H9 (cell line): ENCODE measurements at regions not wholly inside any gene's neighbourhood (a gene's known extent, or its start where the extent isn't known, plus 50 kb on each side); places are given as distances from the start of the nearest gene placed in this dataset.

Source experiments
- DNase-seq: peaks from one replicate; pipeline ENCODE4 v3.0.0-alpha.2; 2017
- H2AFZ ChIP-seq: one replicate; pipeline ENCODE4 v1.6.1; 2013; ENCODE audit warnings: mild to moderate bottlenecking, low read length, control low read depth, moderate library complexity
- H2AK5ac ChIP-seq: 2 replicates; pipeline ENCODE4 v1.6.1; 2013; ENCODE audit warnings: low read length, control low read depth, mixed read lengths; ENCODE audit not compliant: insufficient read length
- H2BK120ac ChIP-seq: one replicate; pipeline ENCODE4 v1.6.1; 2013; ENCODE audit warnings: low read depth, mild to moderate bottlenecking, low read length, control low read depth, inconsistent platforms; ENCODE audit not compliant: poor library complexity, severe bottlenecking
- H2BK12ac ChIP-seq: 2 replicates; pipeline ENCODE4 v1.6.1; 2013; ENCODE audit warnings: low read length, control low read depth, mixed read lengths, low read depth; ENCODE audit not compliant: insufficient read length
- H2BK15ac ChIP-seq: 2 replicates; pipeline ENCODE4 v1.6.1; 2013; ENCODE audit warnings: low read depth, low read length, control low read depth
- H2BK20ac ChIP-seq: one replicate; pipeline ENCODE4 v1.6.1; 2013; ENCODE audit warnings: low read depth, mild to moderate bottlenecking, low read length, control low read depth, inconsistent platforms; ENCODE audit not compliant: poor library complexity, severe bottlenecking
- H2BK5ac ChIP-seq: 2 replicates; pipeline ENCODE4 v1.6.1; 2013; ENCODE audit warnings: low read length, control low read depth, mixed read lengths; ENCODE audit not compliant: insufficient read length
- H3K14ac ChIP-seq: 2 replicates; pipeline ENCODE4 v1.6.1; 2013; ENCODE audit warnings: low read length, control low read depth; ENCODE audit not compliant: insufficient read depth
- H3K18ac ChIP-seq: 2 replicates; pipeline ENCODE4 v1.6.1; 2013; ENCODE audit warnings: low read depth, mild to moderate bottlenecking, mixed read lengths, low read length, control low read depth; ENCODE audit not compliant: insufficient read length
- H3K23ac ChIP-seq: 2 replicates; pipeline ENCODE4 v1.6.1; 2013; ENCODE audit warnings: low read length, control low read depth, mixed read lengths, low read depth; ENCODE audit not compliant: insufficient read length
- H3K23me2 ChIP-seq: 2 replicates; pipeline ENCODE4 v1.6.1; 2013; ENCODE audit warnings: low read depth, mild to moderate bottlenecking, mixed read lengths, low read length, control low read depth; ENCODE audit not compliant: insufficient read length, poor library complexity, severe bottlenecking
- H3K27ac ChIP-seq: 2 replicates; pipeline ENCODE4 v1.5.1; 2013; ENCODE audit warnings: low read length, control low read depth, mixed read lengths, low read depth; ENCODE audit not compliant: insufficient read length
- H3K27me3 ChIP-seq: 2 replicates; pipeline ENCODE4 v1.6.1; 2013; ENCODE audit warnings: low read length, control low read depth, inconsistent platforms; ENCODE audit not compliant: insufficient read depth
- H3K4ac ChIP-seq: 2 replicates; pipeline ENCODE4 v1.6.1; 2013; ENCODE audit warnings: low read depth, mild to moderate bottlenecking, control low read depth, inconsistent platforms, low read length, moderate library complexity
- H3K4me1 ChIP-seq: 2 replicates; pipeline ENCODE4 v1.6.1; 2013; ENCODE audit warnings: low read length, control low read depth, inconsistent platforms; ENCODE audit not compliant: insufficient read depth
- H3K4me2 ChIP-seq: 2 replicates; pipeline ENCODE4 v1.6.1; 2013; ENCODE audit warnings: low read length, control low read depth, mixed read lengths; ENCODE audit not compliant: insufficient read length, insufficient read depth
- H3K56ac ChIP-seq: 2 replicates; pipeline ENCODE4 v1.6.1; 2013; ENCODE audit warnings: low read depth, mild to moderate bottlenecking, mixed read lengths, low read length, control low read depth; ENCODE audit not compliant: insufficient read length
- H3K79me1 ChIP-seq: 2 replicates; pipeline ENCODE4 v1.6.1; 2013; ENCODE audit warnings: low read depth, mild to moderate bottlenecking, moderate library complexity, low read length, control low read depth, inconsistent platforms; ENCODE audit not compliant: insufficient read depth, poor library complexity, severe bottlenecking
- H3K79me2 ChIP-seq: 2 replicates; pipeline ENCODE4 v1.6.1; 2013; ENCODE audit warnings: low read length, control low read depth, inconsistent platforms; ENCODE audit not compliant: insufficient read depth
- H3K9ac ChIP-seq: 2 replicates; pipeline ENCODE4 v1.6.1; 2013; ENCODE audit warnings: low read length, control low read depth, mixed read lengths; ENCODE audit not compliant: insufficient read length; ENCODE audit errors: extremely low read depth
- H3K9me3 ChIP-seq: one replicate; pipeline ENCODE4 v1.6.1; 2013; ENCODE audit warnings: low read depth, low read length, inconsistent platforms; ENCODE audit not compliant: control insufficient read depth
- H3T11ph ChIP-seq: one replicate; pipeline ENCODE4 v1.6.1; 2013; ENCODE audit warnings: mild to moderate bottlenecking, low read length, control low read depth, inconsistent platforms
- H4K20me1 ChIP-seq: one replicate; pipeline ENCODE4 v1.6.1; 2013; ENCODE audit not compliant: control insufficient read depth, insufficient read length, insufficient read depth
- H4K5ac ChIP-seq: 2 replicates; pipeline ENCODE4 v1.6.1; 2013; ENCODE audit warnings: low read depth, mild to moderate bottlenecking, mixed read lengths, low read length, control low read depth; ENCODE audit not compliant: insufficient read length
- H4K8ac ChIP-seq: replicated peaks from 2 replicates; pipeline ENCODE4 v1.6.1; 2013; ENCODE audit warnings: low read length, control low read depth, mixed read lengths, low read depth; ENCODE audit not compliant: insufficient read length
- H4K91ac ChIP-seq: 2 replicates; pipeline ENCODE4 v1.6.1; 2013; ENCODE audit warnings: low read depth, mild to moderate bottlenecking, moderate library complexity, mixed read lengths, low read length, control low read depth; ENCODE audit not compliant: insufficient read length
- H3K27ac Mint-ChIP-seq, 3 experiments: 2 replicates in 2 of 3; 3 replicates in 1 of 3; pipeline ENCODE4 v1.8.0; 2020 to 2021; ENCODE audit warnings: mixed read lengths in 3 of 3, mild to moderate bottlenecking in 1 of 3, moderate library complexity in 1 of 3
- H3K27me3 Mint-ChIP-seq: 2 replicates; pipeline ENCODE4 v1.8.0; 2021; ENCODE audit warnings: low read depth, mild to moderate bottlenecking, moderate library complexity, mixed read lengths
- H3K36me3 Mint-ChIP-seq, 3 experiments: 2 replicates in 2 of 3; 3 replicates in 1 of 3; pipeline ENCODE4 v1.8.0; 2020 to 2021; ENCODE audit warnings: low read depth in 3 of 3, mixed read lengths in 3 of 3; ENCODE audit not compliant: insufficient read depth in 1 of 3
- H3K4me1 Mint-ChIP-seq, 2 experiments: 2 replicates each; pipeline ENCODE4 v1.8.0; 2020; ENCODE audit warnings: mixed read lengths in 2 of 2
- H3K4me3 Mint-ChIP-seq, 2 experiments: 2 replicates in 1 of 2; 3 replicates in 1 of 2; pipeline ENCODE4 v1.8.0; 2020 to 2021; ENCODE audit warnings: mild to moderate bottlenecking in 2 of 2, mixed read lengths in 2 of 2, moderate library complexity in 1 of 2
- H3K9me3 Mint-ChIP-seq, 2 experiments: 2 replicates in 1 of 2; 3 replicates in 1 of 2; pipeline ENCODE4 v1.8.0; 2020; ENCODE audit warnings: mild to moderate bottlenecking in 2 of 2, mixed read lengths in 2 of 2, moderate library complexity in 1 of 2
- TF ChIP-seq, protein P1 (sequence below): fragments of 200-600 bp; sonication (generic); conservative IDR thresholded peaks from 3 replicates; pipeline ENCODE4 v1.8.0; 2021; ENCODE audit warnings: antibody characterized with exemption, mild to moderate bottlenecking

- Histone ChIP-seq H2BK120ac (no peak overlapping the region), H4K5ac (no peak overlapping the region), H4K8ac (no peak overlapping the region), H3K4ac (no peak overlapping the region), H3K23me2 (no peaks in the 10 kb centered on the region), H3K27me3 (no peaks in the 10 kb centered on the region), H3K18ac (no peak overlapping the region), H3K4me2 (no peak overlapping the region), H2BK12ac (no peak overlapping the region), H2AK5ac (no peak overlapping the region), H2AFZ (no peak overlapping the region), H3K14ac (no peak overlapping the region), H2BK15ac (no peak overlapping the region), H3T11ph (no peak overlapping the region), H2BK5ac (no peak overlapping the region), H3K4me1 (no peaks in the 10 kb centered on the region), H3K9ac (no peak overlapping the region), H3K79me1 (no peaks in the 10 kb centered on the region), H3K79me2 (no peaks in the 10 kb centered on the region), H2BK20ac (no peak overlapping the region), H4K91ac (no peak overlapping the region), H3K23ac (no peak overlapping the region), H3K9me3 (no peaks in the 10 kb centered on the region), H4K20me1 (no peaks in the 10 kb centered on the region), H3K27ac (no peak overlapping the region), H3K56ac (no peak overlapping the region)
- Mint-ChIP-seq H3K4me3 (no peak overlapping the region), H3K36me3 (peaks cover 0 to 4% (median 2%) of the 10 kb centered on the region in 3 experiments; a peak in 5 of 7 replicates), H3K9me3 (peaks cover 2 to 3% of the 10 kb centered on the region in 2 experiments; a peak in 2 of 5 replicates), H3K27me3 (peaks cover 2% of the 10 kb centered on the region; the same call in 1 of the 2 replicates), H3K4me1 (no peaks in the 10 kb centered on the region), H3K27ac (no peak overlapping the region)
- DNase-seq, result no peak
- TF ChIP-seq, protein P1, sequence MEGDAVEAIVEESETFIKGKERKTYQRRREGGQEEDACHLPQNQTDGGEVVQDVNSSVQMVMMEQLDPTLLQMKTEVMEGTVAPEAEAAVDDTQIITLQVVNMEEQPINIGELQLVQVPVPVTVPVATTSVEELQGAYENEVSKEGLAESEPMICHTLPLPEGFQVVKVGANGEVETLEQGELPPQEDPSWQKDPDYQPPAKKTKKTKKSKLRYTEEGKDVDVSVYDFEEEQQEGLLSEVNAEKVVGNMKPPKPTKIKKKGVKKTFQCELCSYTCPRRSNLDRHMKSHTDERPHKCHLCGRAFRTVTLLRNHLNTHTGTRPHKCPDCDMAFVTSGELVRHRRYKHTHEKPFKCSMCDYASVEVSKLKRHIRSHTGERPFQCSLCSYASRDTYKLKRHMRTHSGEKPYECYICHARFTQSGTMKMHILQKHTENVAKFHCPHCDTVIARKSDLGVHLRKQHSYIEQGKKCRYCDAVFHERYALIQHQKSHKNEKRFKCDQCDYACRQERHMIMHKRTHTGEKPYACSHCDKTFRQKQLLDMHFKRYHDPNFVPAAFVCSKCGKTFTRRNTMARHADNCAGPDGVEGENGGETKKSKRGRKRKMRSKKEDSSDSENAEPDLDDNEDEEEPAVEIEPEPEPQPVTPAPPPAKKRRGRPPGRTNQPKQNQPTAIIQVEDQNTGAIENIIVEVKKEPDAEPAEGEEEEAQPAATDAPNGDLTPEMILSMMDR, result no peak
Observed at GRCh38 chr4:27602172-27602571, 741.5 kb downstream of the STIM2 start.
